ENCODE measurements at regions not wholly inside any gene's neighbourhood (a gene's known extent, or its start where the extent isn't known, plus 50 kb on each side); places are given as distances from the start of the nearest gene placed in this dataset.

GRCh38 chr1:172957491-172957890 is 93.2 kb downstream of the TNFSF18 start:
- no peak for DNase-seq

- no peak for DNase-seq
Observed at GRCh38 chr1:172959571-172959970, 91.2 kb downstream of the TNFSF18 start.

- no peak for DNase-seq
Observed at GRCh38 chr1:172960019-172960418, 90.7 kb downstream of the TNFSF18 start.

- no peak for DNase-seq
Observed at GRCh38 chr1:172960454-172961208, 90.1 kb downstream of the TNFSF18 start.

- no peak for DNase-seq
Observed at GRCh38 chr1:172964864-172965263, 85.9 kb downstream of the TNFSF18 start.

- no peak for DNase-seq
Observed at GRCh38 chr1:172966844-172967540, 83.7 kb downstream of the TNFSF18 start.

- no peak for DNase-seq
Observed at GRCh38 chr1:172967936-172968335, 82.8 kb downstream of the TNFSF18 start.

GRCh38 chr1:172969611-172970010 is 81.1 kb downstream of the TNFSF18 start:
- DNase-seq: no peak

GRCh38 chr1:172970186-172970585 is 80.6 kb downstream of the TNFSF18 start:
- DNase-seq: no peak

GRCh38 chr1:172971241-172971640 is 79.5 kb downstream of the TNFSF18 start:
- DNase-seq: no peak

GRCh38 chr1:172972258-172972657 is 78.5 kb downstream of the TNFSF18 start:
- no peak for DNase-seq

- DNase-seq: no peak
Observed at GRCh38 chr1:172973424-172973823, 77.3 kb downstream of the TNFSF18 start.

GRCh38 chr1:172976222-172977041 is 74.3 kb downstream of the TNFSF18 start:
- no peak for DNase-seq

GRCh38 chr1:172977296-172978017 is 73.3 kb downstream of the TNFSF18 start:
- no peak for DNase-seq

GRCh38 chr1:172978595-172978994 is 72.1 kb downstream of the TNFSF18 start:
- DNase-seq: no peak

GRCh38 chr1:172979828-172980227 is 70.9 kb downstream of the TNFSF18 start:
- no peak for DNase-seq

GRCh38 chr1:172980456-172980855 is 70.3 kb downstream of the TNFSF18 start:
- DNase-seq: no peak

- DNase-seq: no peak
Observed at GRCh38 chr1:172980971-172981370, 69.8 kb downstream of the TNFSF18 start.

Measured in KG1 (cell line).